Breast epithelium (tissue), 3 donors: ENCODE measurements at regions not wholly inside any gene's neighbourhood (a gene's known extent, or its start where the extent isn't known, plus 50 kb on each side); places are given as distances from the start of the nearest gene placed in this dataset.

ENCODE experiments used
- CTCF ChIP-seq, 3 donors: fragments of 450-650 bp; IDR thresholded peaks; one replicate each; pipeline ENCODE4 v1.5.1; 2016 to 2017; ENCODE audit warnings: antibody characterized with exemption in 3 of 3, mild to moderate bottlenecking in 3 of 3, moderate library complexity in 3 of 3
- POLR2A ChIP-seq: fragments of 450-650 bp; IDR thresholded peaks from one replicate; pipeline ENCODE4 v1.6.1; 2016; ENCODE audit warnings: antibody characterized with exemption, mild to moderate bottlenecking, moderate library complexity

DNA sequence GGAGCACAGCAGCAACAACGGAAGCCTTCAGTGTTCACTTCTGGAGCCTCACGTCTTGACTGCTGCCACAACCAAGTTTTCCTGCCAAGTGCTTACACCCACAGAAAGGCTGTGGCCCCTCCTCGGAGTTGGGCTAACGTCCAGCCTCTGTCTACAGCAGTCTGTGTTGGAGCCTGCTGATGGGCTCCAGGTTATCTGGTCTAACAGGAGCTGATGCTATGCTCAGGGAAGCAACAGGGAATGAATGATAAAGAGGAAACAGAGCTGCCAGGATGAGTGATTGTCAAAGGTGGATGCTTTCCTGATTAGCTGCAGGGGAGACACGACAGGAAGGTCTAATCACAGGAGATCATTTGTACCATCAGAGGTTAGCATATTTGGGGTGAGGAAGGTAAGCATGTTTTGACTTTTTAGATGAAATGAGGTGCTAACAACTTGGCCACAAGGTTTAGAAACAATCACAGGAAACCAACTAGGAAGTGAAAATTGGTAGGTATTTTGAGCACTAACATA lies 53.8 kb upstream of the RCBTB2 start:
- TF ChIP-seq POLR2A (no peak), CTCF (IDR thresholded peaks at IDR 0.05) (no peak)
